Sciatic nerve (tissue), 2 donors: ENCODE measurements at regions not wholly inside any gene's neighbourhood (a gene's known extent, or its start where the extent isn't known, plus 50 kb on each side); places are given as distances from the start of the nearest gene placed in this dataset.
A peak's percentile ranks its signal among the peaks of the same experiment; 100 is the strongest.
"Not testable (repeated sequence)": the region's sequence is repeated elsewhere in the genome, so short reads cannot be mapped to it uniquely, and the experiment has no call there.

Experiments used
- ATAC-seq: fragments of 200-7000 bp; cut with Tn5 transposase; one replicate; pipeline ENCODE4 v1.9.1; 2020; ENCODE audit warnings: mild to moderate bottlenecking, moderate library complexity
- DNase-seq: peaks from one replicate; pipeline ENCODE4 v3.0.0-alpha.2; 2020; ENCODE audit warnings: low spot score
- intact Hi-C: fragments of 100-400 bp; cut with DNase I; formaldehyde crosslinking; loops from one replicate; pipeline ENCODE4 v1.14.2; 2022
- donor health status: DM: no; HTN: no; CAD: no.
- donor health status: DM: no; HTN: no; CAD: no.

DNA sequence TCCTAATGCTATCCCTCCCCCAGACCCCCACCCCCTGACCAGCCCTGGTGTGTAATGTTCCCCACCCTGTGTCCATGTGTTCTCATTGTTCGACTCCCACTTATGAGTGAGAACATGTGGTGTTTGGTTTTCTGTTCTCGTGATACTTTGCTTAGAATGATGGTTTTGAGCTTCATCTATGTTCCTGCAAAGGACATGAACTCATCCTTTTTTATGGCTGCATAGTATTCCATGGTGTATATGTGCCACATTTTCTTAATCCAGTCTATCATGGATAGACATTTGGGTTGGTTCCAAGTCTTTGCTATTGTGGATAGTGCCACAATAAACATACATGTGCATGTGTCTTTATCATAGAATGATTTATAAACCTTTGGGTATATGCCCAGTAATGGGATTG, 209.4 kb upstream of the SLC38A2 start:
- intact Hi-C loops, DNase-seq, ATAC-seq: not testable (repeated sequence)

DNA sequence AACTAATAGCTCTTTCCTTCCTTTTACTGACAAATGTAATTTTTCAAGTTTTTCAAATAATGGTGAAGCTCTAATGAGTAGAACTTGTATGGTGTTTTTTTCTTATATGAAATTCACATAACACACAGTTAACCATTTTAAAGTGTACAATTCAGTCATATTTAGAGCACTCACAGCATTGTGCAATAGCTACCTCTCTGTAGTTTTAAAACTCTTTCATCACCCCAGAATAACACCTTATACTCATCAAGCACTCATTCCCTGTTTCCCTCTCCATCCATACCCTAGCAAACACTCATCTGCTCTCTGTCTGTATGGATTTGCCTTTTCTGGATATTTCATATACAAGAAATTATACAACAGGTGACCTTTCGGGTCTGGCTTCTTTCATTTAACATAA, 207.9 kb upstream of the SLC38A2 start:
- intact Hi-C loops = no loop called here
- ATAC-seq (no peak), DNase-seq (no peak)

DNA sequence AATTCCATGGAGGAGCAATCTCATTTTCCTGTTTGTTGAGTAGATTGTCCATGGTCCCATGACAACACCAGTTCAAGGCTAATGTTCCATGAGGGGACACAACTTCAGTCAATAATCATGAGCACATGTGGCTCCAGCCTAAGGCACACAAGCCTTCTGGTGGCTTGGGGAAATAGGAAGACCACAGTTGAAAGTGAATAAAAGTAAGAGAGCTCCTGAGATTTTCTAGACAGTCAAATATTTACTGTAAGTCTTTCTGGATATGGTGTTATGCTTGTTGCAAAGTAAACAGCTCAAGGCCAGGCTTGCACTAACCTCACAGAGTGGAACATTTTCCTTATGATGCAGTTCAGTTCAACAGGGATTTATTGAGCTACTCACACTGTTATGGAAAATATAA, 206.9 kb upstream of the SLC38A2 start:
- no peak for ATAC-seq
- intact Hi-C loops = no loop called here

DNA sequence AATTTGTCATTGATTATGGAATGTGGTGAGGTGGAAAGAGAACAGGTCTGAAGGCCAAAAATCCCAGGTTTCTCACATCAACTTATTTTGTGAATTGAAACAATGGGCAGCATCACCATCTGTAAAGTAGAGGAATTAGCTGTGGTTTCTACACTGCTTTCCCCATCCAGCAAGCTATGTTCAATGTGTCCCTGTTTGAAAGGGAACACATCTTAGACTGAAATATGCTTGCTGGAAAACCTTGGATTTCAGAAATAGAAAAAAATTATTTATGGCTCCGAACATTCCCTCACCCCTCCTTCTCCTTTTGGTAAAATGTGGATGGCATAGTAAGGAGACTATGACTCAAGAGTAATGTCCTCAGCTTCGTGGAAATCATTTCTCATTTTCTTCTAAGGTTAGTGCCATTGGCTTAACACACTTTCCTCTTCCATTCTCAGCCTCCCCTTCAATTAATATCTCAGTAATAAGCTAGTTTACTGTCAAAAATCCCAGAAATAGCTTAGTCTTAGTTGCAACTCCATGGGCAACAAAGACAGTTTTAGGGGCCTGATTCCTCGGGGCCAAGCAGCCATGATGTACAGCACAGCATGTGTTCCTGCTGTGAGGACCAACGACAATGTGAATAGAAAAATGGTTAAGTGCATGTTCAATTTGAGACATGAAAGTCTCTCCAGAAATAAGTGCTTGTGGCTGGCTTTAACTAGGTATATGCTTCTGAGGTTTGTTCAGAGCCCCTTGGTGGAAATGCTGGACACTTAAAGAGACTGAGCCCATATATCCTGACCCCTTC, 205.8 kb upstream of the SLC38A2 start:
- intact Hi-C loops = no loop called here
- no peak for DNase-seq
- ATAC-seq = no peak

More for the DNA sequence above, 206.9 kb upstream of the SLC38A2 start:
- DNase-seq = no peak

DNA sequence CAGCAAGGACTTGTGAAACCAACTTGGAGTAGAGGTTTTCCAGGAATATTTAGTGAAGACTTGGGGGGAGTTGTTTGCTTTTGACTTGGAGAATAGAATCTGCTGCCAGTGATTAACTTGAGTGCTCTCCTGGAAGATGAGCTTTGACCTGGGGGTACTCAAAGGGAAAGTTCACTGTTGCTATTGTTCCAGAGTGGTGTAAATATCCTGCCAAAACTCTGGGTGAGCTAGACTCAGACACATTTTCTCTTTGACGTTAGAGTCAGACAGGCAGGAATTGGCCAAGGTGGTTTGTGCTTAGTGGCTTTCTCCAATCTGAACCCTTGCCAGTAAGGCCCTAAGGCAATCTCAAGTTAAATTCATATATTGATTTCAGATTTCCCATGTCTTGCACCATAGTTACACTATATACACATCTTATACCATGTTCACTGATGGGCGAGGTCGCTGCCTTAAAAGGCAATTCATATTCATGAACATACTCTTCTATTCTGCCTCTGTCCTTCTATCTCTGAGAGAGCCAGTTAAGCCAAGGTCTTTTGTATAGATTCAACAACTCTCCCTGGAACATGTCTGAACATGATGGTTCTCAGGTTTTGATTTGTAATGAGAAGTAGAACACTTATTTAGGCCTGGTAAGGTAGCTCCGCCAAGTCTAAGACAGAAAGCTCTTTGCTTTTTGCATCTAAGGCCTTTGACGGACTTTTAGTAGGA, 204.6 kb upstream of the SLC38A2 start:
- peak; percentile 41 for ATAC-seq
- intact Hi-C loops = no loop called here
- no peak for DNase-seq

DNA sequence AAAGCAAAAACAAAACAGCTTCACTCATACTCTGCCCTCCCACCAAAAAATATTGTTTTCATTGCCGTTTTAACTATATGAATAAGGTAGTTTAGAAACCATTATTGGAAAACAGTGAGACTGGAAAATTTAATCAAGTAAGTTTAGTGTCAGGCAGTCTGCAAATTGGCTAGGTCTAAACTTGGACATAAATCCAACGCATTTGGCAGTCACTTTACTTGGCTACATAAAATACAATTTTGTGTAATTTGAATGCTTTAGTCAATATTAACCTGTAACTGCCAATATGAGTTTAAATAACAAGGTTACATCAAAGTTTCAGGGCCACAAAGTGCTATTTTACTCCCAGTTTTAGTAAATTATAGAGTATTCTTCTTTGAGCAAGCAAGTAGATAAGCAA, 202.3 kb upstream of the SLC38A2 start:
- DNase-seq = no peak
- intact Hi-C loops = no loop called here

DNA sequence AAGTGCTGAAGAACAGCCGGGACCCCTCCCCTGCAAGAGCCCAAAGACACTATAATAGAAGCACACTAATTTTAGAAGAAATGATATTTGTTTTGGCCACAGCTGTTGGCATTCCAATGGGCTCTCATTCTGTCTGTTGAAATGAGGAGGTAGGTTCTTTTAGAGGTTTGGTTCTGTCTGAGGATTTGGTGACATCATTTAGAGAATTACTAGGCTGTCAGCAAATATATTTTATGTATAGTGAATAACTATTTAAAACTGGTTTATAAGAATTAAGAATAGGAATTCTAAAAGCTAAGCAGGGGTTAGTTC, 200.7 kb upstream of the SLC38A2 start:
- no peak for DNase-seq
- intact Hi-C loops = no loop called here
- no peak for ATAC-seq

More for the DNA sequence above, 202.3 kb upstream of the SLC38A2 start:
- ATAC-seq = no peak

DNA sequence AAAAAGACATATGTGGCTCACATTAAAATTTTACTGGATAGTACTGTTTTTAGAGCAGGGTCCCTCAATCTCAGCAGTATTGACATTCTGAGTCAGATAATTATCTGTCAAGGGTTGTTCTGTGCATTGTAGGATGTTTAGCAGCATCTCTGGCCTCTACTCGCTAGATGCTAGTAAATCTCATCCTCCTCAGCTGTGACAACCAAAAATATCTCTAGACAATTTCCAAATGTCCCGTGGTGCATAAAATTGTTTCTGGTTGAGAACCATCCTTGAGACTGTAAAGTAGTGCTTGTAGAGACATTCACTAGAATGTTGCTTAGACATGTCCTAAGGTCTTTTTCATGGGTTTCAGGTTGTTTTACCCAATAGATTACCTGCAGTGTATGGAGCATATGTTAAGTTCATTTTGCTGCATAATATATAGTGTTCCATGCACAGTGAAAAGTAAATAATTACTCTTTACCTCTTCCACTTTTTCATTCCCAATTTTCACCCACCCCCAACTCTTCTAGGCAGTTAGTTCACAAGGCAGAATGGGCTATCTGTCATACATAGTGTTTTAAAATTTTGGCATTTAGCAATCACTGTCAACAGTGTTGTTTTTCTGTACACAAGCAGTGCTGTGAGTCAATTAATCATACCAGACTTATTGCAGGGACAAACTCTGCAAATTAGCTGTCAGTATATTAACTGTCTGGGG, 200.2 kb upstream of the SLC38A2 start:
- intact Hi-C loops = no loop called here
- no peak for DNase-seq
- ATAC-seq = no peak

DNA sequence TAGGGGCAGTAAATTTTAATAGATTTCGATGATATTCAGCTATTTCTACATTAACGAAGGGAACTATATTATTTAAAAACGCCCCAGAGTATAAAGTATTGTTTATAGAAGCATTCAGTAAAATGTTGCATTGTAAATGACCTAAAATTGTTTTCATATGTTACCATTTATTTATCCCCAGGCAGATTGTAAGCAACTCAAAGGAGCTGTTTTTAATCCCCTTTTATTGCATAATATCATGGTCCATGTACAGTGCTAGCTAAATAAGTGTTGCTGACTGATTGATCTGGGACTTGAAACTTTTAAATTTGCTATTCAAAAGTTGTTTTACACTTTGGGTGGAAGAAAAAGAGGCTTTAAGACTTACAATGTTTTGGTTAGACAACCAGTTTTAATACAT, 199.0 kb upstream of the SLC38A2 start:
- DNase-seq (no peak), ATAC-seq (no peak)
- intact Hi-C loops = no loop called here

DNA sequence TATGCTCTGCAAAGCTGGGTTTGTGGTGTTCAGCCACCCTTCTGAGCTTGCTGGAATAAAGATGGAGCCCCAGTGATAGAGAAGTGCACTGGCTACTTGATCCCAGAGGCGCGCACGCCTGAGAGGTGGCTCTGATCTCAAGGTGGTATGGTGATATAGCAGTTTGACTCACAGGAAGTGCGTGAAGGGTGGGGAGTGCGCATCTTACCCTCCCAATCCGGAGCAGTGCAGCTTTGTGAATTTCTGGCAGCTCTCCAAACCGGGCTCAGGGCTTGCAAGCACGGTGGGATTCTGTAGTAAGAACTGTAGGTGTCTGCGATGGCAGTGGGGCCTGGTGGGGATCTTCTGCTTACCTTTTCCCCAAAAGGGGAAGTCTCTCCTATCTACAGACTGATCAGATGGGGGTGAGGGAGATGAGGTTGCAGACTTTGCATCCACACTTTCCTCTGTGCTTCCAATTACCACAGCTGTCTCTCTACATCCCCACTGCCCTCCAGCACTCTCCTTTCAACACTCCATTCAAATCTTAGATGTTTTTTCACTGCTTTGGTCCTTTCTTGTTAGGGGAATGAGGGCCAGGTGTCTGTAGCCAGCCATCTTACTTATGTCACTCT, 197.4 kb upstream of the SLC38A2 start:
- intact Hi-C loops = no loop called here
- no peak for ATAC-seq
- no peak for DNase-seq

DNA sequence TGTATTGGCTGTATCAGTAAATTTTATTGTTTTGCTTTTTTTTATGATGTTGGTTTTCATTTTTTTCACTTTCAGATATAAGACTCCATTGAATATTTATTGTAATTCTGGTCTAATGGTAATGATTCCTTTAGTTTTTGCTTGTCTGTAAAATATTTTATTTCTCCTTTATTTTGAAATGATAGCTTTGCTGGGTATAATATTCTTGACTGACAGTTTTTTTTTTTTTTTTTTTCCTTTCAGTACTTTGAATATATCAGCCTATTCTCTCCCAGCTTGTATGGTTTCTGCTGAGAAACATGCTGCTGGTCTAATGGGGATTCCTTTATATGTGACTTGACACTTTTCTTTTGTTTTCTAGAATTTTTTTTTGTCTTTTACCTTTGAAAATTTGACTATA, 195.1 kb upstream of the SLC38A2 start:
- no peak for ATAC-seq
- intact Hi-C loops = no loop called here
- no peak for DNase-seq

DNA sequence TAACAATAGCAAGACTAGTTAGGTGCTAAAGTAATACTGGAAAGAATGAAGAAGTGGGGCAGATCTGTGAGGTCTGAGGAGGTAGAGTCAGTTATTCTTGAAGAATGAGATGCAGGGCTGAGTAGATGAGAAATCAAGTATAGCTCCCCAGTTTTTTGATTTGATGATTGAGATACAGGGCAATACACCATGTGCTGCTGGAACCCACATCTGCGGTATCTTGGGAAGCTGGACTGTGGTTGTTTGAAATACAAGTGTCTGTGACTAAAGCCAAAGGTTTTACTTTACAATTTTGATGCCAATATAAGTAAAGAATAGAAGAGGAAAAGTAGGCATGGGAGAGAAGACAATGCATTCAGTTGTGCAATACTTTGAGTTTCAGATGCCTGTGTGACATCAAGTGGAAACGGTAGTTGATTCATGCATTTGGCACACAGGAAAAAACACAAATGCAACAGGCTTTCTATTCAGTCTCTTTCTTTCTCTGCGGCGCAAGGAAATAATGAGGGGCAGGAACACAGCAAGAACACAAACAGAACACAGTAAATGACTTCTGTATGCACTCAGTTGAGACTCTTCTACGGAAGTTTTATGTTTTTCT, 190.2 kb upstream of the SLC38A2 start:
- intact Hi-C loops = no loop called here
- no peak for DNase-seq
- no peak for ATAC-seq

DNA sequence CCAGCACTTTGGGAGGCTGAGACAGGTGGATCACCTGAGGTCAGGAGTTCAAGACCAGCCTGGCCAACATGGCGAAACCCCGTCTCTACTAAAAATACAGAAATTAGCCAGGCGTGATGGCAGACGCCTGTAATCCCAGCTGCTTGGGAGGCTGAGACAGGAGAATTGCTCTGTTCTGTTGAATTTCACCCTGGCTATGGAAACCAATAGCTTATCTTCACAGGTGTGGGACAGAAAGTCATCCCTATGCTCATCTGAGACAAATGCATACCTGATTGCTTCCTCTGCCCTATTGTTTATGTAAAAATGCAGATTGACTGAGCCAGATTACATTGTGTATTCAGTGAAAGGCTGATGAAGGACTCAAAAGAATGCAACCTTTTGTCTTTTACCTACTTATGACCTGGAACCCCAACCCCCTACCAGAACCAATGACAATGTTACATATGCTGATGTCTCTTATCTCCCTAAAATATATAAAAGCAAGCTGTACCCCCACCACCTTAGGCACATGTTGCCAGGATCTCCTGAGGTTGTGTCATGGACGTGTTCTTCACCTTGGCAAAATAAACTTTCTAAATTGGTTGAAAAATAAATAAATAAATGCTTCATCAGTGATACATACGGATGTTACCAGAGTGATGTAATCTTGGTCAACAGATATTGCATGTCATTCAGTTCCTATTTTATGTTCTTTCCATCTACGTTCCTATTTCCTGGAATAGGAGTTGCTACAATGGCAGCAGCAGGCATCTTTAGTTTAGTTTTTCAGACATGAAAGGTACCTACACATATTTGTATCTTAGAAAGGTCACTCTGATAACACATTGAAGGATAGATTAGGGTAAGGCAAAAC, 189.4 kb upstream of the SLC38A2 start:
- intact Hi-C loops, DNase-seq, ATAC-seq: not testable (repeated sequence)

DNA sequence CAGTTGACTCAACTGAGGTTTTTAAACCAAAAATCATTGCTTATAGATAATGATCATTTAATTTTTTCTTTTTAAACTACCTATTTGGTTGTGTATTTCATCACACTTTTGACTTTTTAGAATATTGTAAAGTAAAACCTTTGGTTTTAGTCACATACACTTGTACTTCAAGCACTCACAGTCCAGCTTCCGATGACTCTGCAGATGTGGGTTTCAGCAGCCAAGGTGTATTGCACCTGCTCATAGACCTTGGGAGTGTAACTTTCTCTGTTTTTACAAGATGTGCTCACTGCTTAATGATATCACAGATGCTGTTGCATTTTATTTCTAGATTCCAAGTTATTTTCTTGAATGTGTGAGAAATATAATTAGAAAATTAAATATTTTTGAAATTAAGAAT, 188.3 kb upstream of the SLC38A2 start:
- no peak for ATAC-seq
- intact Hi-C loops = no loop called here
- DNase-seq = no peak

DNA sequence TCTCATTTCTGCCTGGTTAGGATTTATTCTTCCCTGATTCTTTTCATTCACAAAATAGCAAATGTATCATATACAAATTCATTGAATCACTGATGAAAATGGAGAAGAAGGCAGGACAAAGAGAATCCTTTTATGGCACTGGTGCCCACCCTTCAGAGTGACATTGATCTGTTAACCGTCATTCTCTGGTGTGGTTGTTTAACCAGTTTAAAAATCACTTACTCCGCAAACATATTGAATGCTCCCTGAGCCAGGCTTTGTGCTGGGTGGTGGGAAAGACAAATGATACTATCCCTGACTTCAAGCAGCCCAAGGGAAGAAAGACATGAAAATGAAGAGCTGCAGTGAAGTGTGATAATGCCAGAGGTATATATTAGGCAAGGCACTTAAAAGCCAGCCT, 187.5 kb upstream of the SLC38A2 start:
- intact Hi-C loops = no loop called here

DNA sequence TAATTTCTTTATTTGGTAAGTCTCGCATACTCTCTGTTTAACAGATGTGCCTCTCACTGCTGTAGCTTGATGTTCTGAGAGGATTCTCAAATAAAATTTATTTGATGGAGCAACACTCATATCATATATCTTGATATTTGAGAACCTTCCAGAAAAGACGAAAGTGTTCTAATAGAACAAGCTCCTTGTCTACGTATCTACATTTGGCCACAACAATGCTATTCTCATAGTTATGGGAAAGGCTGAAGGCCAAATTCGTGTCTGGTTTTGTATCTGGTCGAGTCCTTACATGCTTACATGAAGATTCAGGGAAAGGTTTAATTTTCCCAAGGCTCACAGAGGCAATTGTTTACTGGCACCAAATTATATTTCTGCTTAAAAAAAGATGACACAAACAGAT, 186.7 kb upstream of the SLC38A2 start:
- DNase-seq (no peak), ATAC-seq (no peak)
- intact Hi-C loops = no loop called here

More for the DNA sequence above, 187.5 kb upstream of the SLC38A2 start:
- DNase-seq (no peak), ATAC-seq (no peak)

DNA sequence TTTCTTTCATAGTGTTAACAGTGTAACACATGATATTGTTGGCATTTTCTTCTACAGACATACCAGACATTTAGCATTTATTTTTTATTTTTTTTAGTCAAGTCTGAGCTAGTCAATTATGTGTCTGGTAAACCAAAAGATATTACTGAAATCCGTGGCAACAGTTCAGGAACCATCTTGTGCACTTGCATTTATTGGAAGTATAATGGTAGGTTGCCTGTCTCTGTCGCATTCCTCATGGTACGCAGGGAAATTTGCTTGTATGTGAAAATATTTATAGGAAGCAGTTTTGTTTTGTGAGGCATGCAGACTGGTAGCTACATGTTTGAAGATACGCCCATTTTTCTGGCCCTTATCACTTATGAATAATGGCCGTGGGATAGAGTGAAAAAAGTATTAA, 186.1 kb upstream of the SLC38A2 start:
- DNase-seq (no peak), ATAC-seq (no peak)
- intact Hi-C loops = no loop called here

DNA sequence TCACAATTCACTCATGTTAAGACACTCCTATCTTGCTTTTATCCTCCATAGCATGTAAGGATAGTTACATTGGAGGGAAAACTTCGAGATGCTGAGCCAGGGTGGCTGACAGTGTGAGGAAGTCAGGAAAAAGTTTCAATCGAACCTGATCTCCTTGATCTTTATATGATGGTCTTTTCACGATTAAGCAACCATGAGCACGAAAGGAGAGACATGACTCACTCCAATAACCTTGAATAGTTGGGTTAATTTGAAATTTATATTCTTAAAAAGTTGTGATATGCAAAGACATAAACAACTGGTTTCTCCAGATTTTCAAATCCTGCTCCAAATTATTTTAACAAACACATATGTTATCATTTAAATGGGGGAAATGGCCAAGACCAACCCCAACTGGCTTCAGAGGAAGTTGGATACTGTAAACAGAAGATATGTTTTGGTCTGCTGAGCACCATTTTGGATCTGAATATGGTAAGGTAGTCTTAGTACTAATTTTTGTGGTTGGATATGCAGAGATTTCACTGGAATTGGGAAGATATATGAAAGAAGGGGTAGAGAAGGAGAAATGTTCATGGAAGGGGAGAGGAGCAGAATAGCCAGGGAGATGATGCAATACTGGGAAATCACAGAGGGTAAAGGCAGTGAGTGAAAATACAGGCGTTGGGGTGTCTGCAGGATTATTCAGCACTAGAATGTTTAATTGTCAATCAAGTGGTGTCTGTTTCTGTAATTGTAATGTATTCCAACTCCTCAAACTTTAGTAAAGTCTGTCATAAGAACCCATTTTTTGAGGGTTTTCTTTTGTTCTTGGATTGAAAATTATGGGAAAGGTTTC, 185.2 kb upstream of the SLC38A2 start:
- intact Hi-C loops = no loop called here
- ATAC-seq = no peak
- DNase-seq = no peak
